Neutrophil (primary cell): ENCODE measurements at regions not wholly inside any gene's neighbourhood (a gene's known extent, or its start where the extent isn't known, plus 50 kb on each side); places are given as distances from the start of the nearest gene placed in this dataset.

Experiments
- H3K27ac ChIP-seq: fragments of 200-600 bp; sonication (generic); 2 replicates; pipeline ENCODE4 v1.5.1; 2016; ENCODE audit warnings: mild to moderate bottlenecking, moderate library complexity
- H3K27me3 ChIP-seq: fragments of 200-600 bp; sonication (generic); 2 replicates; pipeline ENCODE4 v1.6.0; 2016; ENCODE audit warnings: mild to moderate bottlenecking
- H3K36me3 ChIP-seq: fragments of 200-600 bp; sonication (generic); 2 replicates; pipeline ENCODE4 v1.5.1; 2017
- H3K4me1 ChIP-seq, 2 experiments: fragments of 200-600 bp in 1 of 2; sonication (generic) in 1 of 2; 1 replicate in 1 of 2; 2 replicates in 1 of 2; pipeline versions ENCODE4 v1.5.1 to v1.6.1; 2013 to 2016; ENCODE audit warnings: low read depth in 1 of 2, low read length in 1 of 2, mild to moderate bottlenecking in 1 of 2, moderate library complexity in 1 of 2; ENCODE audit not compliant: control insufficient read depth in 1 of 2, insufficient read depth in 1 of 2
- H3K4me3 ChIP-seq, 2 experiments: fragments of 200-600 bp in 1 of 2; sonication (generic) in 1 of 2; 1 replicate in 1 of 2; 2 replicates in 1 of 2; pipeline ENCODE4 v1.5.1; 2013 to 2016; ENCODE audit warnings: low read depth in 1 of 2, low read length in 1 of 2, mild to moderate bottlenecking in 1 of 2, moderate library complexity in 1 of 2
- H3K9me3 ChIP-seq: fragments of 200-600 bp; sonication (generic); 2 replicates; pipeline ENCODE4 v1.5.1; 2016
- TF ChIP-seq, protein P1 (sequence below): fragments of 200-600 bp; sonication (generic); IDR thresholded peaks from 2 replicates; pipeline ENCODE4 v1.5.1; 2016; ENCODE audit warnings: antibody characterized with exemption

GRCh38 chr6:137933696-137934095 lies 66.6 kb downstream of the TNFAIP3 start:
- H3K4me1 ChIP-seq, result peaks cover under 1% of the 10 kb centered on the region in 2 experiments
- no peaks in the 10 kb centered on the region for H3K9me3 ChIP-seq
- no peak overlapping the region for H3K4me3 ChIP-seq
- H3K27ac ChIP-seq, result no peak overlapping the region
- H3K36me3 ChIP-seq, result no peaks in the 10 kb centered on the region
- H3K27me3 ChIP-seq, result no peaks in the 10 kb centered on the region
- TF ChIP-seq, protein P1, sequence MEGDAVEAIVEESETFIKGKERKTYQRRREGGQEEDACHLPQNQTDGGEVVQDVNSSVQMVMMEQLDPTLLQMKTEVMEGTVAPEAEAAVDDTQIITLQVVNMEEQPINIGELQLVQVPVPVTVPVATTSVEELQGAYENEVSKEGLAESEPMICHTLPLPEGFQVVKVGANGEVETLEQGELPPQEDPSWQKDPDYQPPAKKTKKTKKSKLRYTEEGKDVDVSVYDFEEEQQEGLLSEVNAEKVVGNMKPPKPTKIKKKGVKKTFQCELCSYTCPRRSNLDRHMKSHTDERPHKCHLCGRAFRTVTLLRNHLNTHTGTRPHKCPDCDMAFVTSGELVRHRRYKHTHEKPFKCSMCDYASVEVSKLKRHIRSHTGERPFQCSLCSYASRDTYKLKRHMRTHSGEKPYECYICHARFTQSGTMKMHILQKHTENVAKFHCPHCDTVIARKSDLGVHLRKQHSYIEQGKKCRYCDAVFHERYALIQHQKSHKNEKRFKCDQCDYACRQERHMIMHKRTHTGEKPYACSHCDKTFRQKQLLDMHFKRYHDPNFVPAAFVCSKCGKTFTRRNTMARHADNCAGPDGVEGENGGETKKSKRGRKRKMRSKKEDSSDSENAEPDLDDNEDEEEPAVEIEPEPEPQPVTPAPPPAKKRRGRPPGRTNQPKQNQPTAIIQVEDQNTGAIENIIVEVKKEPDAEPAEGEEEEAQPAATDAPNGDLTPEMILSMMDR, result no peak

GRCh38 chr6:137936798-137937197 lies 69.7 kb downstream of the TNFAIP3 start:
- no peaks in the 10 kb centered on the region for H3K27me3 ChIP-seq
- no peaks in the 10 kb centered on the region for H3K4me1 ChIP-seq
- TF ChIP-seq, protein P1, result no peak

GRCh38 chr6:137937834-137938233 lies 70.8 kb downstream of the TNFAIP3 start:
- no peaks in the 10 kb centered on the region for H3K4me1 ChIP-seq
- H3K4me3 ChIP-seq, result no peak overlapping the region
- no peak overlapping the region for H3K27ac ChIP-seq
- no peaks in the 10 kb centered on the region for H3K36me3 ChIP-seq
- H3K27me3 ChIP-seq, result no peaks in the 10 kb centered on the region
- H3K9me3 ChIP-seq, result no peaks in the 10 kb centered on the region
- TF ChIP-seq, protein P1, result no peak

More at GRCh38 chr6:137936798-137937197, 69.7 kb downstream of the TNFAIP3 start:
- Histone ChIP-seq H3K4me3 (no peak overlapping the region), H3K9me3 (no peaks in the 10 kb centered on the region), H3K27ac (no peak overlapping the region), H3K36me3 (no peaks in the 10 kb centered on the region)

GRCh38 chr6:137938770-137939379 lies 71.8 kb downstream of the TNFAIP3 start:
- Histone ChIP-seq H3K4me3 (no peak overlapping the region), H3K4me1 (no peaks in the 10 kb centered on the region), H3K9me3 (no peaks in the 10 kb centered on the region), H3K27me3 (no peaks in the 10 kb centered on the region), H3K27ac (no peak overlapping the region), H3K36me3 (no peaks in the 10 kb centered on the region)
- TF ChIP-seq, protein P1, result no peak

GRCh38 chr6:137941995-137942394 lies 74.9 kb downstream of the TNFAIP3 start:
- TF ChIP-seq, protein P1, result no peak
- H3K4me1 ChIP-seq, result peaks cover 3 to 6% of the 10 kb centered on the region in 2 experiments
- no peaks in the 10 kb centered on the region for H3K9me3 ChIP-seq
- H3K36me3 ChIP-seq, result no peaks in the 10 kb centered on the region
- H3K27me3 ChIP-seq, result no peaks in the 10 kb centered on the region
- H3K27ac ChIP-seq, result no peak overlapping the region
- H3K4me3 ChIP-seq, result no peak overlapping the region
